ENCODE measurements at regions not wholly inside any gene's neighbourhood (a gene's known extent, or its start where the extent isn't known, plus 50 kb on each side); places are given as distances from the start of the nearest gene placed in this dataset.
"Not testable (repeated sequence)": the region's sequence is repeated elsewhere in the genome, so short reads cannot be mapped to it uniquely, and the experiment has no call there.

GRCh38 chr10:93127642-93128215 is 54.0 kb downstream of the CYP26A1 start:
- not testable (repeated sequence) for H3K4me2 ChIP-seq, H3K27ac ChIP-seq, H4K20me1 ChIP-seq, H3K36me3 ChIP-seq, H3K27me3 ChIP-seq, H3K9ac ChIP-seq, H3K4me3 ChIP-seq
- Histone ChIP-seq H3K4me1 (peaks cover 8 to 18% (median 14%) of the 10 kb centered on the region in 10 experiments), H3K9me3 (replicated peaks in 1 of 11) (peaks cover 29 to 52% (median 36%) of the 10 kb centered on the region in 11 experiments)

- Histone ChIP-seq H3K36me3 (no peaks in the 10 kb centered on the region), H3K4me3 (no peak overlapping the region), H3K27me3 (0 out of 22 replicates have a peak, but pooled peaks cover 0 to 7% (median 0%) of the 10 kb centered on the region in 11 experiments), H3K4me1 (no peaks in the 10 kb centered on the region), H3K4me2 (no peak overlapping the region), H3K9me3 (replicated peaks in 1 of 11) (peaks cover 15 to 31% (median 17%) of the 10 kb centered on the region in 11 experiments), H3K27ac (no peak overlapping the region), H4K20me1 (no peaks in the 10 kb centered on the region), H3K9ac (no peak overlapping the region)
- no peak for TF ChIP-seq Cebpa-rat (IDR thresholded peaks at IDR 0.05)
Observed at GRCh38 chr10:93131986-93132385, 58.3 kb downstream of the CYP26A1 start.

- TF ChIP-seq Cebpa-rat (IDR thresholded peaks at IDR 0.05), result no peak
- no peaks in the 10 kb centered on the region for H4K20me1 ChIP-seq
- H3K27ac ChIP-seq, result no peak overlapping the region
- H3K27me3 ChIP-seq, result 0 out of 22 replicates have a peak, but pooled peaks cover 0 to 7% (median 0%) of the 10 kb centered on the region in 11 experiments
- H3K4me3 ChIP-seq, result no peak overlapping the region
- H3K4me2 ChIP-seq, result peak overlapping the region in 1 of 11 experiments; percentile 10; a peak in 1 of 22 replicates
- H3K9ac ChIP-seq, result no peak overlapping the region
- 0 out of 22 replicates have a peak, but pooled peaks cover 0 to 6% (median 0%) of the 10 kb centered on the region in 11 experiments for H3K9me3 ChIP-seq (replicated peaks in 1 of 11)
- no peaks in the 10 kb centered on the region for H3K36me3 ChIP-seq
- H3K4me1 ChIP-seq, result peaks cover 0 to 17% (median 2%) of the 10 kb centered on the region in 10 experiments; a peak in 6 of 20 replicates
Observed at GRCh38 chr10:93138113-93138870, 64.6 kb downstream of the CYP26A1 start.

DNA sequence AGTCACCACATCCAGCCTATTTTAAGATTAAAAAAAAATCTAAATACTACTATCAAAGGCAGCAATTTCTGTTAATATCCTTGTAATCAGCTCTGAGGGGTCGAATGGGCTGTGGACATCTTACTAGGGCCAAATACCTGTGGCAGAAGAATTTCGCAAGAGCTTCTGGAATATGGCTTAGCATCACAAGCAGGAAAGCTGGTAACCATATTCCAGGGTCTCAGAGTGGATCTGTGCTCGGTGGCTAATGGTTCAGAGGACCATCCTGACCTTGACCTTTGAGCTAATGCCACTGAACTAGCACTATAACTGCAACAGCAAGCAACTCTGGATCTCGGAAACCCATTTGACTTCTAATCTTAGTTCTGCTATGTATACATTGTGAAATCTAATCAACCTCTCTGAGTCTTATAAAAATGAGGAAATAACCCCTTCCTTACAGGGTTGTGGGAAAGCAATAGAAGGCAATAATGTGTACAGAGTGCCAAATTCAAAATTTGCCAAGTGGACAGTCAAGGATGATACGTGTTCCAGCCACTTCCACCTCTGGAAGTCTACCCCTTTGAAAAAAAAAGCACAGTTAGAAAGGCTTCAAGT is 65.5 kb downstream of the CYP26A1 start:
- Histone ChIP-seq H3K27ac (no peak overlapping the region), H3K36me3 (no peaks in the 10 kb centered on the region), H3K4me1 (peaks cover 0 to 18% (median 2%) of the 10 kb centered on the region in 10 experiments; a peak in 6 of 20 replicates), H3K4me2 (peak overlapping the region in 3 of 11 experiments; percentile 10 to 49 (median 31); a peak in 4 of 22 replicates), H3K9me3 (replicated peaks in 1 of 11) (0 out of 22 replicates have a peak, but pooled peaks cover 0 to 6% (median 0%) of the 10 kb centered on the region in 11 experiments), H3K4me3 (no peak overlapping the region), H3K27me3 (0 out of 22 replicates have a peak, but pooled peaks cover 0 to 7% (median 0%) of the 10 kb centered on the region in 11 experiments), H3K9ac (no peak overlapping the region), H4K20me1 (no peaks in the 10 kb centered on the region)
- peak in 5 of 11 experiments; percentile 19 to 56 (median 42); a peak in 3 of 22 replicates for TF ChIP-seq Cebpa-rat (IDR thresholded peaks at IDR 0.05)

DNA sequence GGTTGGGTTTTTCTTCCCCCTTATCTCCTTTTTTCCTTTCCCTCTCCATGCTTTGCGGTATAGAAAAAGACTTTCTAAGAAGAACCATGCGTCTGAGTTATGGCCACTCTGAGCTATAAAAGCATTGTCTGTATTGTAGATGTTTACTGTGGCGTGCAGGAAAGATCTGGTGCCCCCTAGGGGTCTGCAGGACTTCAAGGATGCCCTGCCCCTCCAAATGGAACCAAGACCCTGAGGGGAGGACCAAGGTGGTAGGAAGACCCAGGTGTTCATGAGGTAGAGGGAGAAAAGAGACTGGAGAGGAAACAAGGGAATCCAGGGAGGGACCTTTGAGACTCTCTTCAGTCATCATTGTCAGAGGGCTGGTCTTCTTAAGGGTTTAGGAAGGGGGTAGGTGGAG is 68.8 kb downstream of the CYP26A1 start:
- Histone ChIP-seq H3K36me3 (no peaks in the 10 kb centered on the region), H4K20me1 (no peaks in the 10 kb centered on the region), H3K9ac (no peak overlapping the region), H3K27me3 (peaks cover 0 to 11% (median 0%) of the 10 kb centered on the region in 11 experiments; a peak in 3 of 22 replicates), H3K4me1 (peaks cover 7 to 30% (median 18%) of the 10 kb centered on the region in 10 experiments; a peak in 15 of 20 replicates), H3K27ac (no peak overlapping the region), H3K9me3 (replicated peaks in 1 of 11) (0 out of 22 replicates have a peak, but pooled peaks cover 0 to 6% (median 0%) of the 10 kb centered on the region in 11 experiments), H3K4me3 (no peak overlapping the region), H3K4me2 (peak overlapping the region in 2 of 11 experiments; percentile 52 to 64; a peak in 3 of 22 replicates)
- TF ChIP-seq Cebpa-rat (IDR thresholded peaks at IDR 0.05), result no peak

DNA sequence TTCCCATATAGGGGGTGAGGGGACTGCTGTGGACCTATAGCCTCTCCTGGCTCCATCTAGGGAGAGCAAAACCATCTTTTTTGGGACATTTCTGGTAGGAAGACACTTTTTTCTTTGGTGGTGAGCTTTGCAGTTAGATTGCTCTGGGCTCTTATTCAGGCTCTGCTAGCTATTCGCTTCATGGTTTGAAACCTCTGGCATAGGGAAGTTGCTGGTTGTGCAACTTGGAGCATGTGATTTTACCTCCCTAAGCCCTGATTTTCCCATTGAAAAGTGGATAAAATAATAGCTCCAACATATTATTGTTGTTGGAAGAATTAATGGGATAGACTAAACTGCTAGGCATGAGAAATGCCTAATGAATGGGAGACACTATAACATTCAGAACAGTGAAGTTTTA is 69.6 kb downstream of the CYP26A1 start:
- no peaks in the 10 kb centered on the region for H3K36me3 ChIP-seq
- 0 out of 22 replicates have a peak, but pooled peaks cover 0 to 5% (median 0%) of the 10 kb centered on the region in 11 experiments for H3K9me3 ChIP-seq (replicated peaks in 1 of 11)
- no peak overlapping the region for H3K27ac ChIP-seq
- H3K9ac ChIP-seq, result no peak overlapping the region
- no peak overlapping the region for H3K4me3 ChIP-seq
- no peak for TF ChIP-seq Cebpa-rat (IDR thresholded peaks at IDR 0.05)
- peaks cover 0 to 19% (median 0%) of the 10 kb centered on the region in 11 experiments; a peak in 4 of 22 replicates for H3K27me3 ChIP-seq
- peak overlapping the region in 3 of 11 experiments; percentile 1 to 64 (median 52); a peak in 4 of 22 replicates for H3K4me2 ChIP-seq
- peaks cover 9 to 38% (median 21%) of the 10 kb centered on the region in 10 experiments; a peak in 16 of 20 replicates for H3K4me1 ChIP-seq
- no peaks in the 10 kb centered on the region for H4K20me1 ChIP-seq

DNA sequence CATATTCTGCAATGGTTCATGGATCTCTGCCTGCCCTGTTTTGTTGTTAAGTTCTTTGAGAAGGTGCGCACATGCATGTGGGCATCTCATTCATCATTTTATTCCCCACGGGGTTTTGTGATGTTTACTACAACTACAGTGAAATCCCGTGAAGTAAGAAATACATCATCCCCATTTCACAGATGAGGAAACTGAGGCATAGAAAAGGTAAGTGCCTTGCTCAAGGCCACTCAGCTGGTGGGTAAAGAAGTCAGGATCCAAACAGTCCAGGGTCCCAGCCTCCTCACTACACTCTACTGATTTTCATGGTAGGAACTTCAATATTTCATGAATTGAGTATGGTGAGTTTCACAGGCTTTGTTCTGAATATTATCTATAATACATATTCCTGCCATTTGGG is 72.6 kb downstream of the CYP26A1 start:
- Histone ChIP-seq H3K27ac (no peak overlapping the region), H3K4me2 (peak overlapping the region in 5 of 11 experiments; percentile 38 to 56 (median 49); a peak in 8 of 22 replicates), H3K9me3 (replicated peaks in 1 of 11) (peaks cover 0 to 12% (median 0%) of the 10 kb centered on the region in 11 experiments; a peak in 3 of 22 replicates), H4K20me1 (no peaks in the 10 kb centered on the region), H3K27me3 (peaks cover 0 to 30% (median 0%) of the 10 kb centered on the region in 11 experiments; a peak in 4 of 22 replicates), H3K4me1 (peaks cover 20 to 60% (median 35%) of the 10 kb centered on the region in 10 experiments), H3K9ac (no peak overlapping the region), H3K36me3 (no peaks in the 10 kb centered on the region), H3K4me3 (no peak overlapping the region)
- TF ChIP-seq Cebpa-rat (IDR thresholded peaks at IDR 0.05), result no peak

GRCh38 chr10:93147281-93147680 is 73.6 kb downstream of the CYP26A1 start:
- Histone ChIP-seq H3K27me3 (peaks cover 0 to 32% (median 0%) of the 10 kb centered on the region in 11 experiments; a peak in 4 of 22 replicates), H3K4me2 (peak overlapping the region in 6 of 11 experiments; percentile 2 to 54 (median 46); a peak in 8 of 22 replicates), H4K20me1 (no peaks in the 10 kb centered on the region), H3K4me1 (peaks cover 21 to 67% (median 39%) of the 10 kb centered on the region in 10 experiments), H3K9me3 (replicated peaks in 1 of 11) (peaks cover 0 to 12% (median 0%) of the 10 kb centered on the region in 11 experiments; a peak in 3 of 22 replicates), H3K4me3 (no peak overlapping the region), H3K27ac (no peak overlapping the region), H3K9ac (no peak overlapping the region), H3K36me3 (no peaks in the 10 kb centered on the region)
- TF ChIP-seq Cebpa-rat (IDR thresholded peaks at IDR 0.05), result no peak
